ENCODE measurements at regions not wholly inside any gene's neighbourhood (a gene's known extent, or its start where the extent isn't known, plus 50 kb on each side); places are given as distances from the start of the nearest gene placed in this dataset.

DNA sequence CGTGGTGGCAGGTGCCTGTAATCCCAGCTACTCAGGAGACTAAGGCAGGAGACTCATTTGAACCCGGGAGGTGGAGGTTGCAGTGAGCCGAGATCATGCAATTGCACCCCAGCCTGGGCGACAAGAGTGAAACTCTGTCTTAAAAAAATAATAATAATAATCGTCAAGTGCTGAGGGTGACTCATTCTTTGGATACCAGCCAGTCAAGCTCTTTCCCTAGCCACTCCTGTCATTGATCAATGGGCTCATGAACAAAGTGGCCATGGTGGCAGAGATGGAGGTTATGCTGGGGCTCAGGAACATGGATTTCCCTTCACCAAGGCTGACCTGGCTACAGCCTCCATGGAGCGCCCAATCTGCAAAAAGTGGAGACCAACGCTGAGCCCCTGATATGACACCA, 94.5 kb upstream of the HAAO start:
- DNase-seq, result no peak

DNA sequence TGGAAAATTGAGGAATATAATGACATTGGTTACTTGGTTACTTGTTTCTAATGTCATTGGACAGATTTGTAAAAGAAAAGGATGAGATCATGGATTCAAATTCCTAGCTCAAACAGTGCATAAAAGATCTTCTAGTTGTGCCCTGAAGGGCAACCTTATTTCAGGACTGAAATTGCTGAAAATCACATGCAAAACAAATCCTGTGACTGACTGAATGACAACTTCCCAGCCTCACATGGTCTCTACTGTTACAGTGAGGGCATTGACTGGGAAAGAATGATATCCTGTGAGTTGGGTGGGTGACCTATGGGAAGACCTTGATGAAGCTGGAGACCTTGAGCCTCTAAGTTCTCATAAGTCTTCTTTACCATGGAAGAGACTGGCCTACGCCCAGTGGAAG, 90.4 kb upstream of the HAAO start:
- no peak for DNase-seq

DNA sequence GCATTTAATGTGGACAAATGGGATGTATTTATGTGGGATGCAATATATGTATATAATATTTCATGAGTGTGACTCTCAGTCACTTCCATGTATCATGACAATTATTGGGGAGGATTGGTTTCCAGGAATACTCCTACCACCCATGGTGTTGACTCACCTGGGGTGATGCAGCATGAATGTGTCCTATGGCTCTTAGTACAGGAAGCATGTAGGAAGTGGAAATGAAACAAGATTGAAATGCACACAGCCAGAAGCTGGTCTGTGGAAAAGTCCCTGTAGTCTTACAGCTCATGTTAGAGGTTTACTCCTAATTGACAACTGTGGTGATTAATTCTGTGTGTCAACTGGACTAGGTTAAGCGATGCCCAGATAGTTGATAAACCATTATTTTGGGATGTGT, 89.3 kb upstream of the HAAO start:
- DNase-seq, result no peak

GRCh38 chr2:42880738-42881690, 88.6 kb upstream of the HAAO start:
- no peak for DNase-seq

- no peak for DNase-seq
Measured at GRCh38 chr2:42879913-42880737, 87.7 kb upstream of the HAAO start.

DNA sequence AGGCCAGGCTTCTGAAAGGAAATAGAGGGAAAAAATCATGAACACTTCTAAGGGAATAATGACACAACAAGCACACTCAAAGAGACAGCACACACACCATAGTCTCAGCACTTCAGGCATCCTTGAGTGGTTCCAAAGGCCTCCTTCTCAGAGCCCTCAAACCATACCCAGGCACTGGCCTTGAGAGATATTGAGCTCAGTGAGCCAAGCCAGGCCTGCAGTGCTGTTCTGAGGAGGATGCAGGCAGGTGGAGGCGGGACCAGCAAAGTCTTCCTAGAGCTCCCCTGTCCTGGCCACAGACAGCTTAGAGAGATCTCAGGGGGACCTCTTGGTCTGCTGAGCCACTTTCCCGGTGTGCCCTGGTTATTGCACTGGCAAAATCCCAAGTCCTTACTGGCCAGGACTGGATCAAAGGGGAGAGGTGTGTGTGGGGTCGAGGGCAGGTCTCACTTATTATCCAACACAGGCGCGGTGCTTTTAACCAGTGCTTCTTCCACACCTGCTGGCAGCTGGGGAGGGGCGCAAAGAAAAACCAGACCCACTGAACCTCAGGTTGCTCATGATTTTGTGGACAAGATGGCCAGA, 86.8 kb upstream of the HAAO start:
- DNase-seq, result no peak

DNA sequence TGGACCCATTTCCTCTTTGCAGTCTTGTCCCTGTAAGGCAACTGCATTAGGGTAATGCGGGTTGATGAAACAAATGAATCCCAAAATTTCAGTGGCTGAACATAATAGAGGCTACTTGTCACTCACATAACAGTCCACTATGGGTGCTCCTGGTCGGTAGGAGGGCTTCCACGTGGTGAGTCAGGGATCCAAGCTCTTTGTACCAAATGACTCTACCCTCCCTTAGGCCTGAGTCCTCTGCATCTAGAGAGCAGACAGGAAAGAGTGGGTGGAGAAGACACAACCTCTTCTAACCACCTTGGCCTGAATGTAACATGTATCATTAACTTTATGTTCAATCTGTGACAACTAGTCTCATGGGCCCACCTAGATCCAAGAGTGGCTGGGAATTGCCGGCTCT, 86.2 kb upstream of the HAAO start:
- no peak for DNase-seq

DNA sequence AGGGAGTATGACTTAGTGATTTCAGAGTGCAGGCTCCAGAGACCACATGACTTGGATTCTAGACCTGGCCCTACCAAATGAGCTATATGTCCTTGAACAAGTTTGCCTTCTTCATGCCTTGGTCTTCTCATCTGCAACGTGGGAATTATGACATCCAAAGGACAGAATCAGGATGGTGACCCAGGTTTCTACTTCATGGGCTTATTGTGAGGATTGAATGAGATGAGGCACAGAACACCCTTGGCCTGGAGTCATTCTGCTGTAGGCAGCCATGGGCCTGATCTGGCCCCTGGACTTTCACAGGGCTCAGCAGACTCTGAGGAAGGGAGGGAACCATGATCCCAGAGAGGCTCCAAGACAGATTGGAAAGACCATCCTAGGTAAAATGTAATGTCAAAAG, 85.6 kb upstream of the HAAO start:
- DNase-seq, result no peak

GRCh38 chr2:42877511-42877910, 85.1 kb upstream of the HAAO start:
- DNase-seq, result no peak

DNA sequence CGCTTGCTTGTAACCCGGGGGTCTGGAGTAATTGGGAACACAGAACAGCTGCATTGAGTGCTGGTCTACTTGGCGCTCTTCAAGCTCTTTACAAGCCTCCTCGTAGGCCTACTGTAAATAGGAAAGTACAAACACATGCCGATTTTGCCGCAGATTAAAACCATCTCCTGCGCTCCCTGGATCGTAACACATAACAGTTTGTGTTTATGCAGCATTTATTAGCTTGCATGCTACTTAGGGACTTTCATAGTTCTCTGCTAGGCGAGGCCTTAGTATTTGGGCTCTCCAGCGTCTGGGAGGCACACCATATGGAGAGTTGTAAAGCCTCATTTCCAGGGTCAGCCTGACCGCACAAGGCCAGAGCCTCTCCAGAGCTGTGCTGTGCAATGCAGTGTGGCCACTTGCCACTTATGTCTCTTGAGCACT, 84.0 kb upstream of the HAAO start:
- no peak for DNase-seq

DNA sequence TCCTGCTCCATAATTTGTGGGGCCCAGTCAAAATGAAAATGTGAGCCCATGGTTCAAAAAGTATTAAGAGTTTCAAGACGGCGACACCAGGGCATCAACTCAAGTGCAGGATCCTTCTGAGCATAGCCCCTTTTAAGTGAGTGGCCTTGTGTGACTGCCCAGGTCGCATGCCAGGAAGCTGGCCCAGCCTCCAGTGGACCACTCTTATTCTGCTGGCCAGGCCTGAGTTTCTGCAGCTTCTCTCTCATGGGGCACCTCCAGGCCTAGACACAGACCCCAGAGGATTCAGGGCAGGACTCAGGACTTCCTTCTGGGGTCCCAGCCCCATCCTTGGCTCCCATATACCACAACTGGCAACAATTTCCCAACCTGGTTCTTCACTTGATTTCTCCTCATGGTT, 83.5 kb upstream of the HAAO start:
- no peak for DNase-seq

DNA sequence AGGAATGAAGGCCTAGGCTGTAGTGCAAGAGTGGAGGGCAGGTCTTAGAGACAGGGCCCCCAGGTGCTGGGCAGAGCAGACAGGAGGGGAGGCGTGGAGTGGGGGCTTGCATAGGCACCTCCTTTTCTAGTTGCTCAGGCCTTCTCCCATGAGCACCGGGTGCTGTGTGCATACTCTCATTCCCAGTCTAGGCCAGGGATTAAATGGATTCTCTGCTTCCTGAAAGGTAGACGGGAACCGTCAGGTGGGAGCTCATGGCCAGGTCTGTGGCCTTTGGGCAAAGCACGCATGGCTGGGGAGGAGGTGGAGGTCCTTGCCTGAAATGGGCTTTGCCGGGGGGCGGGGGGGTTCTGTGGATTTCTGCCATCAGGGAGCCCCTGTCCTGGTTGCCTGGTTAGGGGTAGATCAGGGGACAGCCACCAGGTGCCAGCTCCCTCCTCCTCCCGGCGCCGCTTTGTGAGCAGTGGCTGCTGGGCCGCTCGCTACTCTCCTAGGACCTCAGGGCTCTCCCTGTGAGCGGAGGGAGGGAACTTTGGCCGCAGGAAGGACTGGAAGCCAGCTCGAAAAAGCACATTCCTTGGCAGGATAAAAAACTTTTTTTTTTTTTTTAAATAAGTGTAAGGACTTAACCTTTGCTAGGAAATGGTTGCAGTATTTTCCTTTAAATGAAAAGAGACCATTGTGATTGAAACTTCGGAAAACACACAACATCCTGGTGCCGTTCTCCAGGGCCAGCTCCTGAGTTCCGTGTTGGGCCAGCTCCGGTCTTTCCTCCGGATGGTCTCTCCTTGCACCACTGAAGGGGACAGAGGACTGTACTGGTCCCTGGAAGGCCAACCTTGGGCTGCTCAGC, 82.8 kb upstream of the HAAO start:
- no peak for DNase-seq

GRCh38 chr2:42872721-42873120, 80.3 kb upstream of the HAAO start:
- no peak for DNase-seq

- DNase-seq, result no peak
Measured at GRCh38 chr2:42871372-42871771, 79.0 kb upstream of the HAAO start.

GRCh38 chr2:42868874-42869273, 76.5 kb upstream of the HAAO start:
- no peak for DNase-seq

DNA sequence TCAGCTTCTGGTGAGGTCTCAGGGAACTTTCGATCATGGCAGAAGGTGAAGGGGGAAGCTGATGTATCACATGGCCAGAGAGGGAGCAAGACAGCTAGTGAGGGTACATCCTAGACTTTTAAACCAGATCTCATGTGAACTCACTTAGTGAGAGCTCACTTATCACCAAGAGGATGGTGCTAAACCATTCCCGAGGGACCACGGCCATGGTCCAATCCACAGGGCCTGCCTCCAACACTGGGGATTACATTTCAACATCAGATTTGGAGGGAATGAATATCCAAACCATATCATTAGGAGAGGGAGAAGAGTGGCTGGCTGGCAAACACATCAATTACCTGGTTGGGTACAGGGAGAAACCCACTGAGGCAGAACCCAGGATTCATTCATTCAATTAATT, 75.7 kb upstream of the HAAO start:
- DNase-seq, result no peak

DNA sequence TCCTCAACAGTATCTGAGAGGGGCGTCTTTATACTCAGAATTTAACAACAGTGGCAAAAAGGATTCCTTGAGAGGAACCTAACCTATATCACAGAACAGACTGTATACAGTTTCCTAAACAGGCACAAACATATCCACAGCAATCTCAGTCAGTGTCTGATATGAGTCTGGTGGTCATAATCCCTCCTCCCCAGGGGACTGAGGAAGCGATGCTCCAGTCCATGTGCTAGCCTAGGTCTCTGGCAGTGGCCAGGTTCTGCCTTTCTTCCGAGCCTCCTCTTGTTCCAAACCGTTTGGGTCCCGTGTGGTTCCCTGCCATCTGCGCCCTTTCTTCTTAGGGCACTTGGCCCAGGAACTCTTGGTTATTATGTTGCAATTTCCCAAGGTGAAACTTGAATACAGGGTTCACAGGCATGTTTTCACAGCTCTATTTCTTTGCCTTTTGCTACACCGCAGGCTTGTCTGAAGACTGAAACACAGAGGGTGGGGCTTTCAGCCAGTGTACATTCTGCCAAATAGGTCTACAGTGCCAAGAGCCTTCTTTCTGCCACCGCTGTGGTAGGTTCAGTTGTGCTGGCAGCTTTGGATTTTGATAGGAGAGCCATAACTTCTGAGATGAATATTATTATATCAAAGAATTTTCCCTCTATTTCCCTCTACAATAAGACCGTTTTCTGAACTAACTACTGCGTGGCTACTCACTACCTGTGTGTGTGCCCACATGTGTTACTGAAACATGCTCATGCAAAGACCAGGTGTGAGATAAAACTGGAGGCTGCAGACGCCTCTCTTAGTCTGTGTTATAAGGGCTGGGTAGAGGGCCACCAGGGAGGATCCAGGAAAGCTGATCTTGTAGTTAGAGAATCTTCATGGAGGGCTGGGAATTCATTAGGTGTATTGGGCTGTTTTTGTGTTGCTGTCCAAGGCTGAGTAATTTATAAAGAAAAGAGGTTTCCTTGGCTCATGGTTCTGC, 75.0 kb upstream of the HAAO start:
- DNase-seq, result no peak

GRCh38 chr2:42865884-42866881, 73.8 kb upstream of the HAAO start:
- no peak for DNase-seq

GRCh38 chr2:42864641-42865280, 72.4 kb upstream of the HAAO start:
- DNase-seq, result no peak

GRCh38 chr2:42864222-42864621, 71.8 kb upstream of the HAAO start:
- no peak for DNase-seq

All from amniotic stem cell (primary cell).